A673 (cell line): ENCODE measurements at regions not wholly inside any gene's neighbourhood (a gene's known extent, or its start where the extent isn't known, plus 50 kb on each side); places are given as distances from the start of the nearest gene placed in this dataset.

ENCODE experiments used
- BruUV-seq: library from RNA; stranded (reverse); fragments of 400-500 nt; replicated peaks from 2 replicates; lab custom pipeline; 2021; lab: Mats Ljungman, UMichigan
- CTCF ChIA-PET: fragments of 300-600 bp; sonication (Branson Sonifier 250); formaldehyde crosslinking; loops from one replicate; lab custom pipeline; 2022; ENCODE audit warnings: antibody characterized with exemption; lab: Charles Lee
- POLR2A ChIA-PET: fragments of 300-600 bp; sonication (Branson Sonifier 250); formaldehyde crosslinking; loops from one replicate; lab custom pipeline; 2022; ENCODE audit warnings: antibody characterized with exemption; ENCODE audit not compliant: low non-redundant PET; lab: Charles Lee
- DNase-seq: peaks from one replicate; pipeline ENCODE4 v3.0.0-alpha.2; 2015; ENCODE audit warnings: low spot score
- H3K27ac ChIP-seq: fragments of 200-600 bp; sonication (generic); 2 replicates; pipeline ENCODE4 v1.5.1; 2016; ENCODE audit warnings: mixed run types, low read depth, mild to moderate bottlenecking, mixed read lengths, antibody characterized with exemption, low read length; ENCODE audit not compliant: poor library complexity, severe bottlenecking
- H3K27me3 ChIP-seq: fragments of 200-600 bp; sonication (generic); replicated peaks from 2 replicates; pipeline ENCODE4 v1.6.1; 2017; ENCODE audit warnings: mixed run types, low read depth, mild to moderate bottlenecking, mixed read lengths, antibody characterized with exemption, low read length; ENCODE audit not compliant: insufficient read depth, poor library complexity
- H3K36me3 ChIP-seq: fragments of 200-600 bp; sonication (generic); 2 replicates; pipeline ENCODE4 v1.6.1; 2016; ENCODE audit warnings: mixed run types, mild to moderate bottlenecking, mixed read lengths, antibody characterized with exemption, low read length; ENCODE audit not compliant: insufficient read depth, poor library complexity, severe bottlenecking
- H3K4me1 ChIP-seq: fragments of 200-600 bp; sonication (generic); 2 replicates; pipeline ENCODE4 v1.6.1; 2017; ENCODE audit warnings: mixed run types, mild to moderate bottlenecking, mixed read lengths, antibody characterized with exemption, low read length; ENCODE audit not compliant: insufficient read depth, poor library complexity, severe bottlenecking
- H3K4me3 ChIP-seq: fragments of 200-600 bp; sonication (generic); 2 replicates; pipeline ENCODE4 v1.5.1; 2016; ENCODE audit warnings: low read depth, mixed run types, mild to moderate bottlenecking, mixed read lengths, low read length; ENCODE audit not compliant: poor library complexity, severe bottlenecking
- H3K9me3 ChIP-seq: fragments of 200-600 bp; sonication (generic); 2 replicates; pipeline ENCODE4 v1.6.1; 2016; ENCODE audit warnings: mixed run types, low read depth, mild to moderate bottlenecking, mixed read lengths, antibody characterized with exemption, low read length; ENCODE audit not compliant: poor library complexity, severe bottlenecking
- CTCF ChIP-seq: fragments of 300-800, 200-600 bp; sonication (generic); conservative IDR thresholded peaks from 2 replicates; pipeline ENCODE4 v1.5.1; 2017; ENCODE audit warnings: low read depth, mild to moderate bottlenecking, antibody characterized with exemption, low read length, moderate library complexity, mixed read lengths
- EZH2 ChIP-seq: fragments of 200-600 bp; sonication (generic); IDR thresholded peaks from 2 replicates; pipeline ENCODE4 v1.6.1; 2017; ENCODE audit warnings: borderline replicate concordance, low read depth, mild to moderate bottlenecking, mixed read lengths, antibody characterized with exemption, low read length; ENCODE audit not compliant: poor library complexity, severe bottlenecking
- intact Hi-C: fragments of 100-400 bp; cut with micrococcal nuclease; formaldehyde crosslinking; loops from one replicate; pipeline ENCODE4 v1.10.0; 2022; ENCODE audit not compliant: unreplicated experiment

DNA sequence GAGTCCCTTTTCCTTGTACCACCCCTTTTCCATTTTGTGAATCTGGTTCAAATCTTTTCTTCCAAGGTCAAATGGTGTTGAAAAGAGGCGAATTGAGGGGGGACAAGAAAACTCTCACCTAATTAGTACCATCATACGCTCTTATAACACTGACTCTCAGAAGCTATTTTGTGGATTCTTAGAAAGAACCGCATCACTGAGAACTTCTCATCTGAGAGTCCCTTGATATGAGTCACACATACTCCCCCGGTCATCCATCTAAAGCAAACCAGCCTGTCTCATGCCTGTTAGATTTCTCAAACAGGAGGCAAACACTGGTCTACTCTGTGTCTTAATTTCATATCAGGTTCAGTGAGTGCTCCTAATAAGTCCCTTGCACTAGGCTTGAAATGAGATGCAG, 76.5 kb upstream of the SPRED1 start:
- H3K27me3 ChIP-seq: no peaks in the 10 kb centered on the region
- TF ChIP-seq CTCF (no peak), EZH2 (no peak)

DNA sequence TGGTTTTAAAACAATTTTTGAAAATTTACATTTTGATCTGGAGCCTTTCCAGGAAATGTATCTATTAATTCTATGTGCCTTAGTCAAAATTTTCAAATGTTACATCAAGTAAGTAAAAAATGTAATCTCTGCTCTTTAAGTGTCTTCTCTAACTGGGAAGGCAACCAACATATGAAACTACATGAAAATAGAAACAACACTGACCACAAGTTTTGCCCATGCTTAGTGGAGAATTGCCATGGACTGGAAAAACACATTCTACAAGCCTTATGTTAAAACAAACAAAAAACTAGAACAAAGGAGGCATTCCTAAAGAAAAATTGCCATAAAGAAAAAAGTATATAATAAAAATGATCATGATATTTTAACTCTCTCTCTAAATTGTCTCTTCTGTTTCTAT, 75.9 kb upstream of the SPRED1 start:
- CTCF ChIA-PET: no interaction called here
- Histone ChIP-seq H3K27me3 (no peaks in the 10 kb centered on the region), H3K9me3 (no peaks in the 10 kb centered on the region), H3K4me1 (peaks cover 2% of the 10 kb centered on the region), H3K4me3 (no peak overlapping the region), H3K36me3 (no peaks in the 10 kb centered on the region), H3K27ac (no peak overlapping the region)
- DNase-seq: no peak
- intact Hi-C loops: no loop called here
- no peak for TF ChIP-seq EZH2
- no peak for TF ChIP-seq CTCF
- POLR2A ChIA-PET: no interaction called here
- BruUV-seq: no TSS peak

More for the DNA sequence above, 76.5 kb upstream of the SPRED1 start:
- DNase-seq: peak; percentile 12
- ChIA-PET CTCF (no interaction called here), POLR2A (no interaction called here)
- no TSS peak for BruUV-seq
- no peaks in the 10 kb centered on the region for H3K9me3 ChIP-seq
- peaks cover 2% of the 10 kb centered on the region for H3K4me1 ChIP-seq
- H3K36me3 ChIP-seq: no peaks in the 10 kb centered on the region
- no peak overlapping the region for H3K27ac ChIP-seq
- intact Hi-C loops: no loop called here
- H3K4me3 ChIP-seq: no peak overlapping the region

DNA sequence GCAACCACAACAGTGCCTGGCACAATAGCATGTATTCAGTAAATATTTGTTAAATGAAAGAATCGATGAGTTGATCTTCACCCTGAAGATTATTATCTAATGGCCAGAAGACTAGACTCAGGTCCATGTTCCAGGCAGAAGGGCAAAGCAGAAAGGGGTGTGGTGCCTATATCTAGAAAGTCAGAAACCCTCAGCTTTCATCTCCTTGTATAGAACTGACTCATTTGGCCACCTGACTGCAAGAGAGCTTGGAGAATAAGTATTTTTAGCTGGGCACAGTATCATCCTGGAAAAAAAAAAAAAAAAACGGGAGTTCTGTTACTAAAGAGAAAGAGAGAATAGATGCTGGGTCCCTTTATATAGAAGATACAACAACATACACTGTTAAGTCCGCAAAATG, 69.7 kb upstream of the SPRED1 start:
- no peak for DNase-seq
- no peak overlapping the region for H3K4me3 ChIP-seq
- no peak for TF ChIP-seq CTCF
- CTCF ChIA-PET: no interaction called here
- H3K27me3 ChIP-seq: peaks cover 4% of the 10 kb centered on the region
- BruUV-seq: no TSS peak
- intact Hi-C loops: no loop called here
- H3K4me1 ChIP-seq: no peaks in the 10 kb centered on the region
- H3K9me3 ChIP-seq: no peaks in the 10 kb centered on the region
- no peaks in the 10 kb centered on the region for H3K36me3 ChIP-seq
- POLR2A ChIA-PET: no interaction called here
- H3K27ac ChIP-seq: no peak overlapping the region
